ENCODE measurements at regions not wholly inside any gene's neighbourhood (a gene's known extent, or its start where the extent isn't known, plus 50 kb on each side); places are given as distances from the start of the nearest gene placed in this dataset.

DNA sequence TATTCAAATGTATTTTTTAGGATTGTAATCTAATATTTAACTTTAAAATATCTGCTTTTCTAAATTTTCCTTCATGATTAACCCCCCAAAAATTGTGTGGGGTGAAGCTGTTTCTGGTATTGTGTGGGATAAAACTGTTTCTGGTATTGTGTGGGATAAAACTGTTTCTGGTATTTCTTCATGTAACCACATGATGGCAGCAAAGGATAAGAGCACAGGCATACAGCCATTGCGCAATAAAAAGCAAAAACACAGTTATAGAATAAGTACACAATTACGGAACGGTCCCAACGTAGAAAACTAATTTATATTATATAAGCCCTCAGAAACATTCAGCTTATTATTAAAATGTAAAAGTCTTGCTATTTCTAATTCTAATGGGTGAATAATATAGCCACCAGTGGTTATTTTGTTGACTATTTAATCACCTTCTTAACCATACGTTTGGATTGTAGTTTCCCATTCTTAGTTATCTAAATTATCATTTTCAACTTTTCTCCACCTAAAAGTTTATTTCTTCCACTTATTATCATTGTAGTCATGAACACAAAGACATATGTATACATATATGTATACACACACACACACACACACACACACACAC lies 333.9 kb upstream of the FSTL5 start:
- Histone ChIP-seq H2AFZ (ENCODE audit: low read depth, low read length) (peak overlapping the region; percentile 80), H3K4me1 (ENCODE audit: low read length) (peaks cover 17% of the 10 kb centered on the region), H3K9ac (ENCODE audit: low read length) (peak overlapping the region; percentile 20; the same call in 1 of the 2 replicates), H3K27ac (ENCODE audit: low read length) (no peak overlapping the region), H3K9me3 (ENCODE audit: insufficient read depth, low read length) (no peaks in the 10 kb centered on the region), H3K27me3 (ENCODE audit: low read depth, low read length) (no peaks in the 10 kb centered on the region), H3K4me2 (ENCODE audit: low read length) (peak overlapping the region; percentile 67), H3K79me2 (ENCODE audit: low read length) (no peaks in the 10 kb centered on the region), H4K20me1 (ENCODE audit: insufficient read depth, low read length) (no peaks in the 10 kb centered on the region), H3K4me3 (ENCODE audit: low read length) (peak overlapping the region; percentile 69), H3K36me3 (replicated peaks; ENCODE audit: low read depth, low read length) (no peaks in the 10 kb centered on the region)
- no peak for TF ChIP-seq EZH2phosphoT487 (IDR thresholded peaks at IDR 0.05; ENCODE audit: low read depth)
- TF ChIP-seq, protein P1, sequence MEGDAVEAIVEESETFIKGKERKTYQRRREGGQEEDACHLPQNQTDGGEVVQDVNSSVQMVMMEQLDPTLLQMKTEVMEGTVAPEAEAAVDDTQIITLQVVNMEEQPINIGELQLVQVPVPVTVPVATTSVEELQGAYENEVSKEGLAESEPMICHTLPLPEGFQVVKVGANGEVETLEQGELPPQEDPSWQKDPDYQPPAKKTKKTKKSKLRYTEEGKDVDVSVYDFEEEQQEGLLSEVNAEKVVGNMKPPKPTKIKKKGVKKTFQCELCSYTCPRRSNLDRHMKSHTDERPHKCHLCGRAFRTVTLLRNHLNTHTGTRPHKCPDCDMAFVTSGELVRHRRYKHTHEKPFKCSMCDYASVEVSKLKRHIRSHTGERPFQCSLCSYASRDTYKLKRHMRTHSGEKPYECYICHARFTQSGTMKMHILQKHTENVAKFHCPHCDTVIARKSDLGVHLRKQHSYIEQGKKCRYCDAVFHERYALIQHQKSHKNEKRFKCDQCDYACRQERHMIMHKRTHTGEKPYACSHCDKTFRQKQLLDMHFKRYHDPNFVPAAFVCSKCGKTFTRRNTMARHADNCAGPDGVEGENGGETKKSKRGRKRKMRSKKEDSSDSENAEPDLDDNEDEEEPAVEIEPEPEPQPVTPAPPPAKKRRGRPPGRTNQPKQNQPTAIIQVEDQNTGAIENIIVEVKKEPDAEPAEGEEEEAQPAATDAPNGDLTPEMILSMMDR (IDR thresholded peaks at IDR 0.05; ENCODE audit: low read depth, low read length) = peak; percentile 91

DNA sequence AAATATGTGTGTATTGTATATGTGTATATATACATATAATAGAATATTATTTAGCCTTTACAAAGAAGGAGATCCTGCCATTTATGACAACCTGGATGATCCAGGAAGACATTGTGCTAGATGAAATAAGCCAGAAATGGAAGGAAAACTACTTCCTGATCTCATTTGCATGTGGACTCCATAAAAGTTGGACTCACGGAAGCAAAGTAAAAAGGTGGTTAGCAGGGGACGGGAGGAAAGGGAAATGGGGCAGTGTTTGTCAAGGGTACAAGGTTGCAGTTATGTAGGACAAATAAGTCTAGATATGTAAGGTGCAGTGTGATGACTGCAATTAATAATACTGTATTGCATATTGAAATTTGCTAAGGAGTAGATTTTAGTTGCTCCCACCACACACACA lies 331.1 kb upstream of the FSTL5 start:
- Histone ChIP-seq H3K4me2 (ENCODE audit: low read length) (no peak overlapping the region), H3K4me1 (ENCODE audit: low read length) (peaks cover 17% of the 10 kb centered on the region), H3K27me3 (ENCODE audit: low read depth, low read length) (no peaks in the 10 kb centered on the region), H3K9ac (ENCODE audit: low read length) (no peak overlapping the region), H3K4me3 (ENCODE audit: low read length) (no peak overlapping the region), H2AFZ (ENCODE audit: low read depth, low read length) (no peak overlapping the region), H4K20me1 (ENCODE audit: insufficient read depth, low read length) (no peaks in the 10 kb centered on the region), H3K36me3 (replicated peaks; ENCODE audit: low read depth, low read length) (no peaks in the 10 kb centered on the region), H3K27ac (ENCODE audit: low read length) (no peak overlapping the region), H3K79me2 (ENCODE audit: low read length) (no peaks in the 10 kb centered on the region), H3K9me3 (ENCODE audit: insufficient read depth, low read length) (no peaks in the 10 kb centered on the region)
- no peak for TF ChIP-seq EZH2phosphoT487 (IDR thresholded peaks at IDR 0.05; ENCODE audit: low read depth)
- TF ChIP-seq, protein P1 (IDR thresholded peaks at IDR 0.05; ENCODE audit: low read depth, low read length) = no peak

GRCh38 chr4:162485486-162485885 lies 321.7 kb upstream of the FSTL5 start:
- Histone ChIP-seq H3K79me2 (ENCODE audit: low read length) (no peaks in the 10 kb centered on the region), H3K9ac (ENCODE audit: low read length) (no peak overlapping the region), H3K36me3 (replicated peaks; ENCODE audit: low read depth, low read length) (no peaks in the 10 kb centered on the region), H2AFZ (ENCODE audit: low read depth, low read length) (no peak overlapping the region), H3K4me1 (ENCODE audit: low read length) (no peaks in the 10 kb centered on the region), H3K27me3 (ENCODE audit: low read depth, low read length) (no peaks in the 10 kb centered on the region), H4K20me1 (ENCODE audit: insufficient read depth, low read length) (no peaks in the 10 kb centered on the region), H3K9me3 (ENCODE audit: insufficient read depth, low read length) (no peaks in the 10 kb centered on the region), H3K4me2 (ENCODE audit: low read length) (no peak overlapping the region), H3K27ac (ENCODE audit: low read length) (no peak overlapping the region), H3K4me3 (ENCODE audit: low read length) (no peak overlapping the region)
- TF ChIP-seq EZH2phosphoT487 (IDR thresholded peaks at IDR 0.05; ENCODE audit: low read depth) = no peak

DNA sequence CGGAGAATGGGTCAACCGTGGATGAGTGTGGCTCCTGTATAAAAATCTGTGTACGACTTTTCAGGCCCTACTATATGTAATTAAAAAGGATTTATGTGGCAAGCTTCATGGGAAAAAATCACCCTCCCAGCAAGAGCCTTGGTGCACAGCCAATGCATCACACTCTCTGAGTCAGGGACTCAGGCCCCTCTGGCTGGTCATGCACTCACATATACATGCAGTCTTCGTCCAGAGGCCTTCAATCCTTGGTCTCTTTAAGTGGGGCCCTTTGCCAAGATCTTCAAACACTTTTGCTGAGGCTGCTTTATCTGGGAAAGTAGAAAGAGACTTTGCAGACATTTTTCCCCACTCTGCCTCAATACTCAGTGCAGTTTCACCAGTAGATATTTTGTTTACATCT lies 311.4 kb upstream of the FSTL5 start:
- peak overlapping the region; percentile 20; the same call in 1 of the 2 replicates for H3K27ac ChIP-seq (ENCODE audit: low read length)
- no peaks in the 10 kb centered on the region for H3K36me3 ChIP-seq (replicated peaks; ENCODE audit: low read depth, low read length)
- H4K20me1 ChIP-seq (ENCODE audit: insufficient read depth, low read length) = no peaks in the 10 kb centered on the region
- H3K4me3 ChIP-seq (ENCODE audit: low read length) = no peak overlapping the region
- peaks cover 7% of the 10 kb centered on the region; the same call in 1 of the 2 replicates for H3K4me1 ChIP-seq (ENCODE audit: low read length)
- no peaks in the 10 kb centered on the region for H3K79me2 ChIP-seq (ENCODE audit: low read length)
- no peaks in the 10 kb centered on the region for H3K9me3 ChIP-seq (ENCODE audit: insufficient read depth, low read length)
- TF ChIP-seq, protein P1 (IDR thresholded peaks at IDR 0.05; ENCODE audit: low read depth, low read length) = no peak
- TF ChIP-seq EZH2phosphoT487 (IDR thresholded peaks at IDR 0.05; ENCODE audit: low read depth) = no peak
- no peak overlapping the region for H2AFZ ChIP-seq (ENCODE audit: low read depth, low read length)
- H3K27me3 ChIP-seq (ENCODE audit: low read depth, low read length) = no peaks in the 10 kb centered on the region
- no peak overlapping the region for H3K4me2 ChIP-seq (ENCODE audit: low read length)
- H3K9ac ChIP-seq (ENCODE audit: low read length) = no peak overlapping the region
